ENCODE measurements at regions not wholly inside any gene's neighbourhood (a gene's known extent, or its start where the extent isn't known, plus 50 kb on each side); places are given as distances from the start of the nearest gene placed in this dataset.
"Not testable (repeated sequence)": the region's sequence is repeated elsewhere in the genome, so short reads cannot be mapped to it uniquely, and the experiment has no call there.

- Histone ChIP-seq H3K4me3 (no peak overlapping the region), H3K4me1 (no peaks in the 10 kb centered on the region), H3K27ac (no peak overlapping the region), H3K27me3 (peaks cover 0 to 2% of the 10 kb centered on the region in 2 donors), H3K36me3 (no peaks in the 10 kb centered on the region), H3K9me3 (no peaks in the 10 kb centered on the region)
- DNase-seq: no peak
- TF ChIP-seq CTCF (IDR thresholded peaks at IDR 0.05): no peak
- intact Hi-C loops (cut with DNase I; ENCODE audit: low total_unique reads): no loop called here
Observed at GRCh38 chr1:161420763-161421455, 53.2 kb upstream of the CFAP126 start.

- H3K27ac ChIP-seq; H3K27me3 ChIP-seq; intact Hi-C loops (cut with DNase I; ENCODE audit: low total_unique reads); H3K4me1 ChIP-seq; DNase-seq; H3K9me3 ChIP-seq; H3K36me3 ChIP-seq; H3K4me3 ChIP-seq: not testable (repeated sequence)
Observed at GRCh38 chr1:161417536-161417935, 49.9 kb upstream of the CFAP126 start.
